GM12878 (cell line): ENCODE measurements at regions not wholly inside any gene's neighbourhood (a gene's known extent, or its start where the extent isn't known, plus 50 kb on each side); places are given as distances from the start of the nearest gene placed in this dataset.

Source experiments
- ASH2L ChIP-seq: fragments of 300-600, 200-600 bp; sonication (generic); IDR thresholded peaks from 2 replicates; pipeline ENCODE4 v1.6.1; 2017; ENCODE audit warnings: low read depth, mild to moderate bottlenecking, borderline replicate concordance
- CHD2 ChIP-seq: IDR thresholded peaks from 2 replicates; pipeline ENCODE4 v1.6.1; 2011; ENCODE audit warnings: low read depth, low read length, improper control_type of control experiment, borderline replicate concordance
- EZH2 ChIP-seq: IDR thresholded peaks from 2 replicates; pipeline ENCODE4 v1.6.1; 2012; ENCODE audit warnings: low read depth, mild to moderate bottlenecking, control low read depth, inconsistent platforms, low read length, borderline replicate concordance; ENCODE audit not compliant: control insufficient read depth
- KLF5 ChIP-seq: fragments of 450-650 bp; IDR thresholded peaks from 2 replicates; pipeline ENCODE4 v1.6.1; 2014; ENCODE audit warnings: mild to moderate bottlenecking; ENCODE audit not compliant: partially characterized antibody
- POLR2AphosphoS2 ChIP-seq: IDR thresholded peaks from 2 replicates; pipeline ENCODE4 v1.6.1; 2011; ENCODE audit warnings: low read depth, mild to moderate bottlenecking, low read length, improper control_type of control experiment, moderate library complexity
- SIX5 ChIP-seq: IDR thresholded peaks from 2 replicates; pipeline ENCODE4 v1.6.1; 2011; ENCODE audit warnings: mild to moderate bottlenecking, low read depth, low read length, moderate library complexity; ENCODE audit not compliant: severe bottlenecking
- STAT1 ChIP-seq: fragments of 450-650 bp; conservative IDR thresholded peaks from 2 replicates; pipeline ENCODE4 v1.6.1; 2014; ENCODE audit warnings: antibody characterized with exemption, mild to moderate bottlenecking
- TF ChIP-seq, protein P1 (sequence below): IDR thresholded peaks from 2 replicates; pipeline ENCODE4 v1.6.1; 2012; ENCODE audit warnings: mild to moderate bottlenecking, low read depth, low read length
- TF ChIP-seq, protein P2 (sequence below), 3 experiments: IDR thresholded peaks in 2 of 3; conservative IDR thresholded peaks in 1 of 3; 2 replicates each; pipeline ENCODE4 v1.5.1; 2011; ENCODE audit warnings: low read depth in 3 of 3, low read length in 3 of 3, mild to moderate bottlenecking in 3 of 3, control low read depth in 2 of 3, moderate library complexity in 2 of 3, inconsistent platforms in 1 of 3, mixed read lengths in 1 of 3; ENCODE audit not compliant: control insufficient read depth in 2 of 3, insufficient read depth in 1 of 3; ENCODE audit errors: extremely low read depth in 1 of 3

DNA sequence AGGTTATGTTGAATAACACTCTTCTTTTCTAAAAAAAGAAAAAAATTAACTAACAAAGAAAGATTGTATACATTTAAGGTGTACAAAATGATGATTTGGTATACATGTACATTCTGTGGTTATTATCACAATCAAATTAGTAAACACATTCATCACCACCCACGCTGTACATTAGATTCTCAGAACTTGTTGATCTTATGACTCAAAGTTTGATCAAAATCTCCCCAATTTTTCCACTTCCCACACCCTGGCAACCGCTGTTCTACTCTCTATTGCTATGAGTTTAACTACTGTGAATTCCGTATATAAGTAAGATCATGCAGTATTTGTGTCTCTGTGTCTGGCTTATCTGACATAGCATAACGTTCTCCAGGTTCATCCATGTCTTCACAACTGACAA is 469.5 kb upstream of the CHRM3 start:
- TF ChIP-seq EZH2 (no peak), POLR2AphosphoS2 (no peak), STAT1 (no peak), ASH2L (no peak), KLF5 (no peak), SIX5 (no peak), CHD2 (no peak)
- TF ChIP-seq, protein P1, sequence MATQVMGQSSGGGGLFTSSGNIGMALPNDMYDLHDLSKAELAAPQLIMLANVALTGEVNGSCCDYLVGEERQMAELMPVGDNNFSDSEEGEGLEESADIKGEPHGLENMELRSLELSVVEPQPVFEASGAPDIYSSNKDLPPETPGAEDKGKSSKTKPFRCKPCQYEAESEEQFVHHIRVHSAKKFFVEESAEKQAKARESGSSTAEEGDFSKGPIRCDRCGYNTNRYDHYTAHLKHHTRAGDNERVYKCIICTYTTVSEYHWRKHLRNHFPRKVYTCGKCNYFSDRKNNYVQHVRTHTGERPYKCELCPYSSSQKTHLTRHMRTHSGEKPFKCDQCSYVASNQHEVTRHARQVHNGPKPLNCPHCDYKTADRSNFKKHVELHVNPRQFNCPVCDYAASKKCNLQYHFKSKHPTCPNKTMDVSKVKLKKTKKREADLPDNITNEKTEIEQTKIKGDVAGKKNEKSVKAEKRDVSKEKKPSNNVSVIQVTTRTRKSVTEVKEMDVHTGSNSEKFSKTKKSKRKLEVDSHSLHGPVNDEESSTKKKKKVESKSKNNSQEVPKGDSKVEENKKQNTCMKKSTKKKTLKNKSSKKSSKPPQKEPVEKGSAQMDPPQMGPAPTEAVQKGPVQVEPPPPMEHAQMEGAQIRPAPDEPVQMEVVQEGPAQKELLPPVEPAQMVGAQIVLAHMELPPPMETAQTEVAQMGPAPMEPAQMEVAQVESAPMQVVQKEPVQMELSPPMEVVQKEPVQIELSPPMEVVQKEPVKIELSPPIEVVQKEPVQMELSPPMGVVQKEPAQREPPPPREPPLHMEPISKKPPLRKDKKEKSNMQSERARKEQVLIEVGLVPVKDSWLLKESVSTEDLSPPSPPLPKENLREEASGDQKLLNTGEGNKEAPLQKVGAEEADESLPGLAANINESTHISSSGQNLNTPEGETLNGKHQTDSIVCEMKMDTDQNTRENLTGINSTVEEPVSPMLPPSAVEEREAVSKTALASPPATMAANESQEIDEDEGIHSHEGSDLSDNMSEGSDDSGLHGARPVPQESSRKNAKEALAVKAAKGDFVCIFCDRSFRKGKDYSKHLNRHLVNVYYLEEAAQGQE, result no peak
- TF ChIP-seq, protein P2, sequence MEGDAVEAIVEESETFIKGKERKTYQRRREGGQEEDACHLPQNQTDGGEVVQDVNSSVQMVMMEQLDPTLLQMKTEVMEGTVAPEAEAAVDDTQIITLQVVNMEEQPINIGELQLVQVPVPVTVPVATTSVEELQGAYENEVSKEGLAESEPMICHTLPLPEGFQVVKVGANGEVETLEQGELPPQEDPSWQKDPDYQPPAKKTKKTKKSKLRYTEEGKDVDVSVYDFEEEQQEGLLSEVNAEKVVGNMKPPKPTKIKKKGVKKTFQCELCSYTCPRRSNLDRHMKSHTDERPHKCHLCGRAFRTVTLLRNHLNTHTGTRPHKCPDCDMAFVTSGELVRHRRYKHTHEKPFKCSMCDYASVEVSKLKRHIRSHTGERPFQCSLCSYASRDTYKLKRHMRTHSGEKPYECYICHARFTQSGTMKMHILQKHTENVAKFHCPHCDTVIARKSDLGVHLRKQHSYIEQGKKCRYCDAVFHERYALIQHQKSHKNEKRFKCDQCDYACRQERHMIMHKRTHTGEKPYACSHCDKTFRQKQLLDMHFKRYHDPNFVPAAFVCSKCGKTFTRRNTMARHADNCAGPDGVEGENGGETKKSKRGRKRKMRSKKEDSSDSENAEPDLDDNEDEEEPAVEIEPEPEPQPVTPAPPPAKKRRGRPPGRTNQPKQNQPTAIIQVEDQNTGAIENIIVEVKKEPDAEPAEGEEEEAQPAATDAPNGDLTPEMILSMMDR (IDR thresholded peaks at IDR 0.05 in 2 of 3, conservative IDR thresholded peaks at IDR 0.05 in 1 of 3; ENCODE audit: control insufficient read depth in 2 of 3, extremely low read depth in 1 of 3, insufficient read depth in 1 of 3, low read depth in 3 of 3, low read length in 3 of 3), result no peak
